Parathyroid adenoma (tissue), 2 donors: ENCODE measurements at regions not wholly inside any gene's neighbourhood (a gene's known extent, or its start where the extent isn't known, plus 50 kb on each side); places are given as distances from the start of the nearest gene placed in this dataset.

Experiments
- H2AFZ ChIP-seq: fragments of 300-600 bp; sonication (generic); one replicate; pipeline ENCODE4 v1.7.0; 2017; ENCODE audit warnings: antibody characterized with exemption, mild to moderate bottlenecking
- H3K27ac ChIP-seq: fragments of 300-600 bp; sonication (generic); one replicate; pipeline ENCODE4 v1.7.0; 2017
- H3K27me3 ChIP-seq: fragments of 300-600 bp; sonication (generic); one replicate; pipeline ENCODE4 v1.7.0; 2017; ENCODE audit warnings: low read length; ENCODE audit not compliant: control insufficient read depth, insufficient read depth
- H3K36me3 ChIP-seq: fragments of 300-600 bp; sonication (generic); one replicate; pipeline ENCODE4 v1.7.0; 2017; ENCODE audit warnings: low read length; ENCODE audit not compliant: control insufficient read depth, insufficient read depth
- H3K4me1 ChIP-seq: fragments of 300-600 bp; sonication (generic); one replicate; pipeline ENCODE4 v1.7.0; 2017; ENCODE audit warnings: control low read depth
- H3K4me2 ChIP-seq: fragments of 300-600 bp; sonication (generic); one replicate; pipeline ENCODE4 v1.7.0; 2017; ENCODE audit warnings: low read length
- H3K4me3 ChIP-seq: fragments of 300-600 bp; sonication (generic); one replicate; pipeline ENCODE4 v1.7.0; 2017; ENCODE audit warnings: low read depth, low read length
- H3K79me2 ChIP-seq: fragments of 300-600 bp; sonication (generic); one replicate; pipeline ENCODE4 v1.7.0; 2017; ENCODE audit warnings: control low read depth
- H3K9ac ChIP-seq: fragments of 300-600 bp; sonication (generic); one replicate; pipeline ENCODE4 v1.7.0; 2017; ENCODE audit warnings: mild to moderate bottlenecking
- H3K9me3 ChIP-seq: fragments of 300-600 bp; sonication (generic); one replicate; pipeline ENCODE4 v1.7.0; 2017; ENCODE audit warnings: low read length; ENCODE audit not compliant: control insufficient read depth
- CTCF ChIP-seq: fragments of 300-600 bp; sonication (generic); IDR thresholded peaks from one replicate; pipeline ENCODE4 v1.7.0; 2017; ENCODE audit warnings: antibody characterized with exemption, mild to moderate bottlenecking
- donor health status: primary hyperparathyroidism.

GRCh38 chr1:22264464-22265341 is 121.8 kb upstream of the WNT4 start:
- no peaks in the 10 kb centered on the region for H3K36me3 ChIP-seq
- no peak overlapping the region for H2AFZ ChIP-seq
- TF ChIP-seq CTCF: no peak

GRCh38 chr1:22266141-22266540 is 123.2 kb upstream of the WNT4 start:
- TF ChIP-seq CTCF: no peak
- H3K4me2 ChIP-seq: no peak overlapping the region
- no peaks in the 10 kb centered on the region for H3K4me1 ChIP-seq
- H3K4me3 ChIP-seq: no peak overlapping the region
- H2AFZ ChIP-seq: no peak overlapping the region
- H3K36me3 ChIP-seq: no peaks in the 10 kb centered on the region
- no peak overlapping the region for H3K9ac ChIP-seq
- H3K27ac ChIP-seq: no peak overlapping the region
- H3K9me3 ChIP-seq: no peaks in the 10 kb centered on the region
- H3K27me3 ChIP-seq: no peaks in the 10 kb centered on the region
- no peaks in the 10 kb centered on the region for H3K79me2 ChIP-seq

More at GRCh38 chr1:22264464-22265341, 121.8 kb upstream of the WNT4 start:
- no peak overlapping the region for H3K4me2 ChIP-seq
- no peaks in the 10 kb centered on the region for H3K27me3 ChIP-seq
- no peak overlapping the region for H3K4me3 ChIP-seq
- no peaks in the 10 kb centered on the region for H3K9me3 ChIP-seq
- H3K9ac ChIP-seq: no peak overlapping the region
- no peaks in the 10 kb centered on the region for H3K79me2 ChIP-seq
- no peaks in the 10 kb centered on the region for H3K4me1 ChIP-seq
- no peak overlapping the region for H3K27ac ChIP-seq

GRCh38 chr1:22267413-22268175 is 124.7 kb upstream of the WNT4 start:
- Histone ChIP-seq H3K4me1 (no peaks in the 10 kb centered on the region), H3K9me3 (no peaks in the 10 kb centered on the region), H3K79me2 (no peaks in the 10 kb centered on the region), H2AFZ (no peak overlapping the region), H3K4me2 (no peak overlapping the region), H3K9ac (no peak overlapping the region), H3K4me3 (no peak overlapping the region), H3K27ac (no peak overlapping the region), H3K27me3 (no peaks in the 10 kb centered on the region), H3K36me3 (no peaks in the 10 kb centered on the region)
- TF ChIP-seq CTCF: no peak

GRCh38 chr1:22268327-22268726 is 125.4 kb upstream of the WNT4 start:
- H3K36me3 ChIP-seq: no peaks in the 10 kb centered on the region
- H3K4me2 ChIP-seq: no peak overlapping the region
- no peak overlapping the region for H3K27ac ChIP-seq
- no peaks in the 10 kb centered on the region for H3K27me3 ChIP-seq
- H3K4me1 ChIP-seq: no peaks in the 10 kb centered on the region
- H2AFZ ChIP-seq: no peak overlapping the region
- no peak overlapping the region for H3K4me3 ChIP-seq
- no peaks in the 10 kb centered on the region for H3K9me3 ChIP-seq
- H3K9ac ChIP-seq: no peak overlapping the region
- no peak for TF ChIP-seq CTCF
- H3K79me2 ChIP-seq: no peaks in the 10 kb centered on the region
